SK-N-SH treated with all-trans-retinoic acid at 6 μM for 48 hours (cell line): ENCODE measurements at regions not wholly inside any gene's neighbourhood (a gene's known extent, or its start where the extent isn't known, plus 50 kb on each side); places are given as distances from the start of the nearest gene placed in this dataset.

Experiments used
- ARNTL ChIP-seq: fragments of 450-650 bp; formaldehyde crosslinking; IDR thresholded peaks from 2 replicates; pipeline ENCODE4 v1.5.0; 2020; ENCODE audit warnings: low read depth, mild to moderate bottlenecking, moderate library complexity, borderline replicate concordance
- BACH2 ChIP-seq: fragments of 250-450 bp; sonication (Bioruptor Pico); IDR thresholded peaks from 2 replicates; pipeline ENCODE4 v1.9.0; 2021; ENCODE audit warnings: mild to moderate bottlenecking, borderline replicate concordance
- CSDC2 ChIP-seq: fragments of 250-450 bp; sonication (Bioruptor Pico); IDR thresholded peaks from 2 replicates; pipeline ENCODE4 v1.5.0; 2020; ENCODE audit warnings: mild to moderate bottlenecking, moderate library complexity
- PPARA ChIP-seq: fragments of 250-450 bp; sonication (Bioruptor Pico); IDR thresholded peaks from 2 replicates; pipeline ENCODE4 v1.5.0; 2020; ENCODE audit warnings: mild to moderate bottlenecking, borderline replicate concordance
- SNAI2 ChIP-seq: fragments of 250-450 bp; sonication (Bioruptor Pico); IDR thresholded peaks from 2 replicates; pipeline ENCODE4 v1.5.0; 2020; ENCODE audit warnings: mild to moderate bottlenecking, moderate library complexity
- ZFP3 ChIP-seq: fragments of 250-450 bp; sonication (Bioruptor Pico); IDR thresholded peaks from 2 replicates; pipeline ENCODE4 v1.5.0; 2020; ENCODE audit warnings: mild to moderate bottlenecking, moderate library complexity
- ZFP30 ChIP-seq: fragments of 450-650 bp; formaldehyde crosslinking; IDR thresholded peaks from 2 replicates; pipeline ENCODE4 v1.5.0; 2022; ENCODE audit warnings: mild to moderate bottlenecking, moderate library complexity
- ZNF8 ChIP-seq: fragments of 450-650 bp; formaldehyde crosslinking; IDR thresholded peaks from 2 replicates; pipeline ENCODE4 v1.5.0; 2020; ENCODE audit warnings: mild to moderate bottlenecking, moderate library complexity
- TF ChIP-seq, protein P1 (sequence below): fragments of 250-450 bp; sonication (Bioruptor Pico); IDR thresholded peaks from 2 replicates; pipeline ENCODE4 v1.5.0; 2020; ENCODE audit warnings: mild to moderate bottlenecking, moderate library complexity
- TF ChIP-seq, protein P2 (sequence below): fragments of 250-450 bp; sonication (Bioruptor Pico); IDR thresholded peaks from 2 replicates; pipeline ENCODE4 v1.5.1; 2021; ENCODE audit warnings: mild to moderate bottlenecking, moderate library complexity
- TF ChIP-seq, protein P3 (sequence below): fragments of 250-450 bp; sonication (Bioruptor Pico); IDR thresholded peaks from 2 replicates; pipeline ENCODE4 v1.5.1; 2020; ENCODE audit warnings: low read depth, mild to moderate bottlenecking, moderate library complexity
- TF ChIP-seq, protein P4 (sequence below): fragments of 250-450 bp; sonication (Bioruptor Pico); IDR thresholded peaks from 2 replicates; pipeline ENCODE4 v1.8.0; 2020; ENCODE audit warnings: mild to moderate bottlenecking, moderate library complexity, borderline replicate concordance

DNA sequence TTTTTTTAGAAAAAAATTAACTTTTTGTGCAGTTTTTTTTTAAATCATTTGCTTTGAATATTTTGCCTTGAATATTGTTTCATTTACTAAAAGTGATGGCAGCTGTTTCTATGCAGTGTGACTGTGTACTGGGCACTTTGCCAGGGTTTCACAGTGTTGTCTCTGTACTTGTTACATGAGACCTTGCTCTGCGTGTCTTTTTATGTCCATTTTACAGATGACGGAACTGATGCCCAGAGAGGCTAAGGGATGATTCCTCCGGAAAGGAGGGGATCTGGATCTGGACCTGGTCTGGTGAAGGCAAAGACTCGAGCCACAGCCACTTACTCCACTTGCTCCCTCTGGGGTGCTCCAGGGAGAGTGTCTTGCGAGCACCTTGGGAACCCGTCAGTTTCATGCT, 124.8 kb upstream of the PTCH1 start:
- TF ChIP-seq ZFP3 (CRISPR knock-in tag) = no peak
- TF ChIP-seq PPARA (CRISPR knock-in tag) = no peak
- TF ChIP-seq, protein P1, sequence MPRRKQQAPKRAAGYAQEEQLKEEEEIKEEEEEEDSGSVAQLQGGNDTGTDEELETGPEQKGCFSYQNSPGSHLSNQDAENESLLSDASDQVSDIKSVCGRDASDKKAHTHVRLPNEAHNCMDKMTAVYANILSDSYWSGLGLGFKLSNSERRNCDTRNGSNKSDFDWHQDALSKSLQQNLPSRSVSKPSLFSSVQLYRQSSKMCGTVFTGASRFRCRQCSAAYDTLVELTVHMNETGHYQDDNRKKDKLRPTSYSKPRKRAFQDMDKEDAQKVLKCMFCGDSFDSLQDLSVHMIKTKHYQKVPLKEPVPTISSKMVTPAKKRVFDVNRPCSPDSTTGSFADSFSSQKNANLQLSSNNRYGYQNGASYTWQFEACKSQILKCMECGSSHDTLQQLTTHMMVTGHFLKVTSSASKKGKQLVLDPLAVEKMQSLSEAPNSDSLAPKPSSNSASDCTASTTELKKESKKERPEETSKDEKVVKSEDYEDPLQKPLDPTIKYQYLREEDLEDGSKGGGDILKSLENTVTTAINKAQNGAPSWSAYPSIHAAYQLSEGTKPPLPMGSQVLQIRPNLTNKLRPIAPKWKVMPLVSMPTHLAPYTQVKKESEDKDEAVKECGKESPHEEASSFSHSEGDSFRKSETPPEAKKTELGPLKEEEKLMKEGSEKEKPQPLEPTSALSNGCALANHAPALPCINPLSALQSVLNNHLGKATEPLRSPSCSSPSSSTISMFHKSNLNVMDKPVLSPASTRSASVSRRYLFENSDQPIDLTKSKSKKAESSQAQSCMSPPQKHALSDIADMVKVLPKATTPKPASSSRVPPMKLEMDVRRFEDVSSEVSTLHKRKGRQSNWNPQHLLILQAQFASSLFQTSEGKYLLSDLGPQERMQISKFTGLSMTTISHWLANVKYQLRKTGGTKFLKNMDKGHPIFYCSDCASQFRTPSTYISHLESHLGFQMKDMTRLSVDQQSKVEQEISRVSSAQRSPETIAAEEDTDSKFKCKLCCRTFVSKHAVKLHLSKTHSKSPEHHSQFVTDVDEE (CRISPR knock-in tag) = no peak
- no peak for TF ChIP-seq SNAI2
- no peak for TF ChIP-seq BACH2 (CRISPR knock-in tag)
- no peak for TF ChIP-seq ZNF8 (CRISPR knock-in tag)
- TF ChIP-seq, protein P2, sequence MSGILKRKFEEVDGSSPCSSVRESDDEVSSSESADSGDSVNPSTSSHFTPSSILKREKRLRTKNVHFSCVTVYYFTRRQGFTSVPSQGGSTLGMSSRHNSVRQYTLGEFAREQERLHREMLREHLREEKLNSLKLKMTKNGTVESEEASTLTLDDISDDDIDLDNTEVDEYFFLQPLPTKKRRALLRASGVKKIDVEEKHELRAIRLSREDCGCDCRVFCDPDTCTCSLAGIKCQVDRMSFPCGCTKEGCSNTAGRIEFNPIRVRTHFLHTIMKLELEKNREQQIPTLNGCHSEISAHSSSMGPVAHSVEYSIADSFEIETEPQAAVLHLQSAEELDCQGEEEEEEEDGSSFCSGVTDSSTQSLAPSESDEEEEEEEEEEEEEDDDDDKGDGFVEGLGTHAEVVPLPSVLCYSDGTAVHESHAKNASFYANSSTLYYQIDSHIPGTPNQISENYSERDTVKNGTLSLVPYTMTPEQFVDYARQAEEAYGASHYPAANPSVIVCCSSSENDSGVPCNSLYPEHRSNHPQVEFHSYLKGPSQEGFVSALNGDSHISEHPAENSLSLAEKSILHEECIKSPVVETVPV (CRISPR knock-in tag) = no peak
- TF ChIP-seq CSDC2 = no peak
- TF ChIP-seq, protein P3, sequence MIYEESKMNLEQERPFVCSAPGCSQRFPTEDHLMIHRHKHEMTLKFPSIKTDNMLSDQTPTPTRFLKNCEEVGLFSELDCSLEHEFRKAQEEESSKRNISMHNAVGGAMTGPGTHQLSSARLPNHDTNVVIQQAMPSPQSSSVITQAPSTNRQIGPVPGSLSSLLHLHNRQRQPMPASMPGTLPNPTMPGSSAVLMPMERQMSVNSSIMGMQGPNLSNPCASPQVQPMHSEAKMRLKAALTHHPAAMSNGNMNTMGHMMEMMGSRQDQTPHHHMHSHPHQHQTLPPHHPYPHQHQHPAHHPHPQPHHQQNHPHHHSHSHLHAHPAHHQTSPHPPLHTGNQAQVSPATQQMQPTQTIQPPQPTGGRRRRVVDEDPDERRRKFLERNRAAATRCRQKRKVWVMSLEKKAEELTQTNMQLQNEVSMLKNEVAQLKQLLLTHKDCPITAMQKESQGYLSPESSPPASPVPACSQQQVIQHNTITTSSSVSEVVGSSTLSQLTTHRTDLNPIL (CRISPR knock-in tag) = no peak
- TF ChIP-seq ARNTL (CRISPR knock-in tag) = no peak
- TF ChIP-seq, protein P4, sequence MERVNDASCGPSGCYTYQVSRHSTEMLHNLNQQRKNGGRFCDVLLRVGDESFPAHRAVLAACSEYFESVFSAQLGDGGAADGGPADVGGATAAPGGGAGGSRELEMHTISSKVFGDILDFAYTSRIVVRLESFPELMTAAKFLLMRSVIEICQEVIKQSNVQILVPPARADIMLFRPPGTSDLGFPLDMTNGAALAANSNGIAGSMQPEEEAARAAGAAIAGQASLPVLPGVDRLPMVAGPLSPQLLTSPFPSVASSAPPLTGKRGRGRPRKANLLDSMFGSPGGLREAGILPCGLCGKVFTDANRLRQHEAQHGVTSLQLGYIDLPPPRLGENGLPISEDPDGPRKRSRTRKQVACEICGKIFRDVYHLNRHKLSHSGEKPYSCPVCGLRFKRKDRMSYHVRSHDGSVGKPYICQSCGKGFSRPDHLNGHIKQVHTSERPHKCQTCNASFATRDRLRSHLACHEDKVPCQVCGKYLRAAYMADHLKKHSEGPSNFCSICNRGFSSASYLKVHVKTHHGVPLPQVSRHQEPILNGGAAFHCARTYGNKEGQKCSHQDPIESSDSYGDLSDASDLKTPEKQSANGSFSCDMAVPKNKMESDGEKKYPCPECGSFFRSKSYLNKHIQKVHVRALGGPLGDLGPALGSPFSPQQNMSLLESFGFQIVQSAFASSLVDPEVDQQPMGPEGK = no peak
- no peak for TF ChIP-seq ZFP30
